Testis (tissue), 2 donors: ENCODE measurements at regions not wholly inside any gene's neighbourhood (a gene's known extent, or its start where the extent isn't known, plus 50 kb on each side); places are given as distances from the start of the nearest gene placed in this dataset.

Experiments
- DNase-seq: peaks from one replicate; pipeline ENCODE4 v3.0.0-alpha.2; 2019
- H3K27ac ChIP-seq, 2 donors: fragments of 200-600 bp; sonication (generic); one replicate each; pipeline ENCODE4 v1.5.1; 2019
- H3K27me3 ChIP-seq: fragments of 200-600 bp; sonication (generic); one replicate; pipeline ENCODE4 v1.5.1; 2019
- H3K36me3 ChIP-seq: fragments of 200-600 bp; sonication (generic); one replicate; pipeline ENCODE4 v1.5.1; 2017; ENCODE audit warnings: low read depth; ENCODE audit errors: missing control alignments
- H3K4me1 ChIP-seq: fragments of 200-600 bp; sonication (generic); one replicate; pipeline ENCODE4 v1.5.1; 2019
- H3K4me3 ChIP-seq, 2 donors: fragments of 200-600 bp; sonication (generic); one replicate each; pipeline ENCODE4 v1.5.1; 2017 to 2019
- H3K9me3 ChIP-seq: fragments of 200-600 bp; sonication (generic); one replicate; pipeline ENCODE4 v1.5.1; 2017
- POLR2A ChIP-seq: fragments of 450-650 bp; IDR thresholded peaks from one replicate; pipeline ENCODE4 v1.6.1; 2017; ENCODE audit warnings: antibody characterized with exemption, mild to moderate bottlenecking, moderate library complexity
- WGBS, 2 donors: methylation state at CpG; one replicate each; pipeline ENCODE4 v1.1.5; 2018; 5-methylcytosine and 5-hydroxymethylcytosine counted together
- intact Hi-C: fragments of 100-400 bp; cut with DNase I; formaldehyde crosslinking; loops from one replicate; pipeline ENCODE4 v1.15.1; 2023; ENCODE audit warnings: low total_unique reads
- TF ChIP-seq, protein P1 (sequence below), 3 experiments: fragments of 450-650 bp in 2 of 3; fragments of 200-600 bp in 1 of 3; sonication (generic) in 1 of 3; IDR thresholded peaks; one replicate each; pipeline ENCODE4 v1.5.1; 2016 to 2019; ENCODE audit warnings: antibody characterized with exemption in 3 of 3, mild to moderate bottlenecking in 2 of 3, moderate library complexity in 1 of 3

DNA sequence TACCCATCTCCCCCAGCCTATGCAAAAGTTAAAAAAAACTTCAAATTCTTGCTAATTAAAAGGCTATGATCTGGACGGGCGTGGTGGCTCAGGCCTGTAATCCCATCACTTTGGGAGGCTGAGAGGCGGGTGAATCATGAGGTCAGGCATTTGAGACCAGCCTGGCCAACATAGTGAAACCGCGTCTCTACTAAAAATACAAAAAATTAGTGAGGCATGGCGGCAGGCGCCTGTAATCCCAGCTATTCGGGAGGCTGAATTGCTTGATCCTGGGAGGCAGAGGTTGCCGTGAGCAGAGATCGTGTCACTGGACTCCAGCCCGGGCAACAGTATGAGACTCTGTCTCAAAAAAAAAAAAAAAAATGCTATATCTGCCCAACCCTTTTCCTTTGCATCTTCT lies 925.4 kb downstream of the GALC start:
- H3K4me3 ChIP-seq, result no peak overlapping the region
- H3K27me3 ChIP-seq, result no peaks in the 10 kb centered on the region
- H3K27ac ChIP-seq, result no peak overlapping the region
- no peaks in the 10 kb centered on the region for H3K4me1 ChIP-seq
- WGBS, 2 donors, result 91% methylated on average over 11 of the region's 11 CpGs
- no peak for DNase-seq
- H3K9me3 ChIP-seq, result no peaks in the 10 kb centered on the region
- TF ChIP-seq, protein P1, sequence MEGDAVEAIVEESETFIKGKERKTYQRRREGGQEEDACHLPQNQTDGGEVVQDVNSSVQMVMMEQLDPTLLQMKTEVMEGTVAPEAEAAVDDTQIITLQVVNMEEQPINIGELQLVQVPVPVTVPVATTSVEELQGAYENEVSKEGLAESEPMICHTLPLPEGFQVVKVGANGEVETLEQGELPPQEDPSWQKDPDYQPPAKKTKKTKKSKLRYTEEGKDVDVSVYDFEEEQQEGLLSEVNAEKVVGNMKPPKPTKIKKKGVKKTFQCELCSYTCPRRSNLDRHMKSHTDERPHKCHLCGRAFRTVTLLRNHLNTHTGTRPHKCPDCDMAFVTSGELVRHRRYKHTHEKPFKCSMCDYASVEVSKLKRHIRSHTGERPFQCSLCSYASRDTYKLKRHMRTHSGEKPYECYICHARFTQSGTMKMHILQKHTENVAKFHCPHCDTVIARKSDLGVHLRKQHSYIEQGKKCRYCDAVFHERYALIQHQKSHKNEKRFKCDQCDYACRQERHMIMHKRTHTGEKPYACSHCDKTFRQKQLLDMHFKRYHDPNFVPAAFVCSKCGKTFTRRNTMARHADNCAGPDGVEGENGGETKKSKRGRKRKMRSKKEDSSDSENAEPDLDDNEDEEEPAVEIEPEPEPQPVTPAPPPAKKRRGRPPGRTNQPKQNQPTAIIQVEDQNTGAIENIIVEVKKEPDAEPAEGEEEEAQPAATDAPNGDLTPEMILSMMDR (IDR thresholded peaks at IDR 0.05), result no peak
- TF ChIP-seq POLR2A, result no peak
- no peaks in the 10 kb centered on the region for H3K36me3 ChIP-seq
- intact Hi-C loops, result no loop called here

DNA sequence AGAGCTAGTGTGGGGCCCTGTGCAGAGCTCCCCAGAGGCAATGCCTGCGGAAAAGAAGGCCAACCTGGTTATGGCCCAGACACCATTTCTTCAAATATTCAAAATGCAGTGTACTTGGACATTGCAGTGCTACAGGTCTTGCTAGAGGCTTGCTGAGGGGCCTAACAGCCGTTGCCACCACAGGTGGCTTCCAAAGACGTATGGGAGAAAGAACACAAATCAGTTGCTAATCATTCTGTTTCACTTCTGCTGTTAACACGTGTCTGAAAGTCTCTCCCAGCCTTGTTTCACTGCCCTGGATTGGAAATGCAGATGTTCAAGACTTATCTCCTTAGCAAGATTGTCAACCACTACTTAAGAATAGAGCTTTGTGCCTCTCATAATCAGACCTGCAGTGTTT lies 925.9 kb downstream of the GALC start:
- WGBS, 2 donors, result 64 to 84% methylated on average over 4 of the region's 4 CpGs
- Histone ChIP-seq H3K4me3 (no peak overlapping the region), H3K36me3 (no peaks in the 10 kb centered on the region), H3K27ac (no peak overlapping the region), H3K27me3 (no peaks in the 10 kb centered on the region), H3K4me1 (no peaks in the 10 kb centered on the region), H3K9me3 (no peaks in the 10 kb centered on the region)
- TF ChIP-seq, protein P1 (IDR thresholded peaks at IDR 0.05), result no peak
- TF ChIP-seq POLR2A, result no peak
- intact Hi-C loops, result no loop called here
- DNase-seq, result no peak

DNA sequence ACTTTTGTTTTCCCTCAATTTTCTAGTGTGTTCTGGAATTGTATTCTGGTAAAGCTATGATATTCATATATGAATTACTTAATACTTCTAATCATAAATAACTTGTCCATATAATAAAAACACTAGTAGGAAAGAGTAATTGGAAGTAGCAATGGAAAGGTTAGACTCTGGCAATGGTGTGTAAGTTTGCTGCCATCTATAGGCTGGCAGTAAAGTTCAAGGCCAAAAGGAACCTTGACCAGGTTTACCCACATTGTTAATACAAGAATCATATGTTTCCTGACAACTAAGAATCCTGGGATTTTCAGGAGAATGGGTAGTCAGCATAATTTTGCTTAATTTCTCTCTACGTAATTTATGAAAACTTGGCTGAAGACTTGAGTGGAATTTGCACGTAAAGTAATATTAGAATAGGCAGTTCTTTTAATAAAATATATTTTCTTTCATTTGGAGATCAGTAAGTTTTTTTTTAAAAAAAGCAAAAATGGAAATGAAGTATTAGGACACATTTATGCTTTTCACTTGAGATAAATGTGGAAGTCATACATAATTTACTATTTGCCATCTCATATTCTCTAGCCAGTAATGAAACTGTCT lies 926.7 kb downstream of the GALC start:
- H3K27ac ChIP-seq, result no peak overlapping the region
- H3K36me3 ChIP-seq, result no peaks in the 10 kb centered on the region
- no peaks in the 10 kb centered on the region for H3K27me3 ChIP-seq
- TF ChIP-seq POLR2A, result no peak
- TF ChIP-seq, protein P1 (IDR thresholded peaks at IDR 0.05), result no peak
- no peaks in the 10 kb centered on the region for H3K9me3 ChIP-seq
- H3K4me3 ChIP-seq, result no peak overlapping the region
- no peaks in the 10 kb centered on the region for H3K4me1 ChIP-seq
- intact Hi-C loops, result no loop called here
- DNase-seq, result no peak
- 96 to 98% methylated on average over 2 of the region's 2 CpGs for WGBS, 2 donors

DNA sequence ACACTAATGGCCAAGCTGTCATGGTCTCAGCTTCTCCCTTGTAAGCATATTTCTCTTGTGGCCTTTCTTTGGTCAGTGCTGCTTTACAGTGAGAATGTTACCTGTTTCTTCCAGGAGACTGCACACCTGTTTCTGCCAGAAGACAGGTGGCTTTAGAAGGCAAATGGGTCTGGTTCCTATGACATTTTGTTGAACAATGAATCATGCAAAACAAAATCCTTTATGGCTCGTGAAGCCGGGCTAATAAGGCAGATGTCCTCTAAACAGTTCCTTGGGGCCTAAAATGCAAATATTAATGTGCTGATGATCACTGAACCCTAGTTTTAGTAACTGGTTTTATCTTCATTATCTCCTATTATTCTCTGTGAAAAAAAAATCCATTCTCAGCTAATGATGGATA lies 927.6 kb downstream of the GALC start:
- 89 to 95% methylated on average over 2 of the region's 2 CpGs for WGBS, 2 donors

DNA sequence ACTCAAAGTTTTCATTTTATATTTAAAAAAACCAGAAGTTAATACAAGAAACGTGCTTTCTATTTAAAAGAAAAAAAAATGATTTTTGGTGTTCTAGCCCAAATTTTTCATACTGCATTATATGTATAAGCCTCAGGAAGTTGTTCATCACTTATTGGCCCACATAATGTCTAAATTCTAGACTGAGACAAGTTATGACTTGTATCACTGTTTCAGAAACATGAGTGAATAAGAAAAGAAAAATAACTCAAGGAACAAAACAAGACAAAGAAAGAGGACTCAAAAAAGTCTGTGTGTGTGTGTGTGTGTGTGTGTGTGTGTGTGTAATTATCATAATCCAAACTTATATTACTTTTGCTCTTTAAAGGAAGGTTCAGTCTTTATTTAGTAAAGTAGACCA lies 929.8 kb downstream of the GALC start:
- intact Hi-C loops, result no loop called here
- 82 to 84% methylated on average over 1 of the region's 1 CpG for WGBS, 2 donors
- TF ChIP-seq POLR2A, result no peak
- TF ChIP-seq, protein P1 (IDR thresholded peaks at IDR 0.05), result no peak
- H3K27ac ChIP-seq, result no peak overlapping the region
- no peaks in the 10 kb centered on the region for H3K9me3 ChIP-seq
- H3K27me3 ChIP-seq, result no peaks in the 10 kb centered on the region
- DNase-seq, result no peak
- no peaks in the 10 kb centered on the region for H3K4me1 ChIP-seq
- H3K36me3 ChIP-seq, result no peaks in the 10 kb centered on the region
- H3K4me3 ChIP-seq, result no peak overlapping the region

More for the DNA sequence above, 927.6 kb downstream of the GALC start:
- TF ChIP-seq, protein P1 (IDR thresholded peaks at IDR 0.05), result no peak
- no peak for TF ChIP-seq POLR2A
- Histone ChIP-seq H3K4me1 (no peaks in the 10 kb centered on the region), H3K4me3 (no peak overlapping the region), H3K27me3 (no peaks in the 10 kb centered on the region), H3K9me3 (no peaks in the 10 kb centered on the region), H3K27ac (no peak overlapping the region), H3K36me3 (no peaks in the 10 kb centered on the region)
- intact Hi-C loops, result no loop called here
- no peak for DNase-seq
